Right kidney (tissue), 1 donor: ENCODE measurements at regions not wholly inside any gene's neighbourhood (a gene's known extent, or its start where the extent isn't known, plus 50 kb on each side); places are given as distances from the start of the nearest gene placed in this dataset.

Experiments
- DNase-seq: peaks from one replicate; pipeline ENCODE4 v3.0.0-alpha.2; 2016

DNA sequence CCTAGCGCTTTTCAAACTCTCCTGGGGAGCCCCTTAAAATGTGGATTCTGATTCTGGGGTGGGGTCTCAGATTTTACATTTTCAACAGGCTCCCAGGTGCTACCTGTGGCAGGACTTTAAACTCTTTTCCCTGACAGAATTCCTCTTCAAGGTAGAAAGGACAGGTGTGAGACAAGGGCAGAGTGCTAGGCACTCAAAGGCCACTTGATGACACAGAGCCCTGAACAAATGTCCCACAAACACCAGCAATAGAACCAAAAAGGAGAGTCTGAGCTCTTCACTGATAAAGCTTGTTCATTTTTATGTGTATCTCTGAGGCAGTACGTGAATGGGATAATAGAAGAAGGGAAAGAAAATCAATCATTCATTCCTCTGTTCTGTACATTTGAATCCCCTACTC, 77.7 kb upstream of the PELI1 start:
- no peak for DNase-seq

DNA sequence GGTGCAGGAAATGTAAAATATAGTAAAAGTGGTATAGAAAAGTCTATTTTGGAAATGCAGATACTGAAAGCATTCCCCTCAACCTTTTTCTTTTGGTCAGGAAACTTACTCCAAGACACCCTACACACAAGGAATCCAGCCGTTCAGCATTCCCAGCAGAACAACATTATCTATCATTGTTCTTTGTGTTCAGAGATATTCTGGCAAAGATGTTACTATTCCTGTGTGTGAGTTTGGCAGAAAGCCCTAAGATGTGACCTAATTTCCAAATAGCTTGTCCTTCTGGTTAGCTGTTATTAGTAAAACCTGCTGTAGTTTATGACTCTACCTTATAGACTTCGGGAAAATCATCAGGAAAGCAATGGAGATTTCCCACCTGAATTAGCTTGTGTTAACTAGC, 78.1 kb upstream of the PELI1 start:
- DNase-seq = no peak

DNA sequence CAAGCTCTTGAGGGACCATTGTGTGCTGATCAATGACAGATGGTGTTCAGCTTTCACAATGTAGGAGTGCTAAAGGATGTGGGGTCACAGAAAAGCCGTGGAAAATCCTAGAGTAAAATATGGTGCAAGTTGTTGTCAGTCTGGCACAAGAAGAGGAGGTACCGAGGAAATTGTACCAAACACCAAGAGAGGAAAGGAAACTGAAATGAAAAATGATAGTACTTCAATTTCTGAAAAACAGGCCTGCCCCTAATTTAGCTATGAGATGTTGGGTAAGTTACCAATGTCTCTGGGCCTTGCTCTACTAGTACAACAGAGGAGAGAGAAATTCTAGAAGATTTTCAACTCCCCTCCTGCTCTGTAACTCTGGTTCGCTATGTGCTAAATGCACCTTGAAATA, 78.8 kb upstream of the PELI1 start:
- no peak for DNase-seq

DNA sequence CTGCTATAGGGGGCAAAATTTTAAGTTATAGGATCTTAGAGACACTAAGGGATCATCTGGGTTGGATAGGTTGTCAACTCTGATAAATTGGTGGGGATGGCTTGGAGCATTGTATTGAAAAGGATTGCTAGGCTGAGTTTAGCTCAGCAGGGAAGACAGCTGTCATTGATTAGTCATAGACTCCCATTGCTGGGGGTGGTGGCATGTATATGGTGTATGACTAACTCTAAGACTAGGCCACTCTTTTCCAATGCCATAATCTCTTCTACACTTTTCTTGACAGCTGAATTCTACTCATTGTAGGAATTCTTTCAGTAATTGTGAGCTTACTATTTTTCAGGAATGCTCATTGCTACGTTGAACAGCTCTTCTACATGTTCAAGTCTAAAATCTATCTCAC, 81.3 kb upstream of the PELI1 start:
- no peak for DNase-seq

DNA sequence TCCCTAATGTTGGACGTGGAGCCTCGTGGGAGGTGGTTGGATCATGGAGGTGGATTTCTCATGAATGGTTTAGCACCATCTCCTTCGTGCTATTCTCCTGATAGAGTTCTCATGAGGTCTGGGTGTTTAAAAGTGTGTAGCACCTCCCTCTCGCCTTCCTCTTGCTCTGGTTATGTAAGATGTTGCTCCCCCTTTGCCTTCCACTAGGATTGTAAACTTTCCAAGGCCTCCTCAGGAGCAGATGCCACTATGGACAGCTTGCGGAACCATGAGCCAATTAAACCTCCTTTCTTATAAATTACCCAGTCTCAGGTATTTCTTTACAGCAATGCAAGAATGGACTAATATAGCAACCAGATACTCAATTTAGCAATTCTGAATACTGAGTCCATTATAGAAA, 82.4 kb upstream of the PELI1 start:
- no peak for DNase-seq

DNA sequence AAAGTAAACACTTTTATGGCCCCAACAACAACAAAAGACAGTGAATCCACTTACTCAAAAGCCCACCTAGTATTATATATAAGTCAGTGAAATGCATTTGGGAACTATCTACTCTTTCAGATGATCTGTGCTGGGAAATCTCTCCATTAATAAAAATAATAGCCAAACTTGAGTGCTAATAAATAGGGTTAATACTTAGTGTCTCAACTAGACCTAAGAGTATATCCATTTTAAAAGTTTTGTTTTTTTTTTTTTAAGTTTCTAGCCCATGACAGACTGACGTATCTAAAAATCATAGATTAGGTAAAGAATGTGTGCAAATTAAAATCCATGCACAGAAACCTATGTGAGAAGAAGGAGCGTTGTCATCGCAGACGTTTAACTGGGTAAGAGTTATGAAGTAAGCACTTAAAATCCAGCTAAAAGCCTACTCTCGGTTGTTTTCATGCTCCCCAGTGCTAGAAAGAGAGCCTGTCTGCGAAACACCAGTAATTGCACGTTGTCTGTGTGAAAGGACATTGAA, 83.4 kb upstream of the PELI1 start:
- DNase-seq = no peak

DNA sequence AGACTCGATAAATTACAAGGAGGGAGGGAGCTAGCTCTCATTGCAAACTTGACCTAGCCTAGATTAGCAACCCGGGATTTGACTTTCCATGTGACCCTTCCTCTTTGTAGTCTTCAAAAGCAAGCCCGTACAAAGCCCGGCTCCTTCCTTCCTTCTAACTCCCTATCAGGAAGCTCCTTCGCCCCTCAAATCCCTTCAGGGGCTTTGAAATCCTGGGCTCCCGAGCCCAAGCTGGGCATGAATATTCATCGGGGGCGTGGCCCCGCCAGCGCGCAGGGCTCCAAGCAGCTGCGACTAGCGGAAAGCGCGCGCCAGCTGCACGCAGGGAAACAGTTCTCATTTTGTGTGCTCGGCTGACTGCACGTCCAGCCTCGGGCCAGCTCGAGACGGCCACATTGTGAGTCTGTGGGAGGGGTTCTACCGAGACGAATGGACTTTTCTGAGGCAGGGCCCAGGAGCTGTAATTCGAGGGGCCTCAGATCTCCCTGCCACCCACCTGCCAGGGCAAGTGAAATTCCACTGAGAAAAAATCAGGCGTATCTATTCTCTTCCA, 84.0 kb upstream of the PELI1 start:
- DNase-seq = peak; percentile 85

DNA sequence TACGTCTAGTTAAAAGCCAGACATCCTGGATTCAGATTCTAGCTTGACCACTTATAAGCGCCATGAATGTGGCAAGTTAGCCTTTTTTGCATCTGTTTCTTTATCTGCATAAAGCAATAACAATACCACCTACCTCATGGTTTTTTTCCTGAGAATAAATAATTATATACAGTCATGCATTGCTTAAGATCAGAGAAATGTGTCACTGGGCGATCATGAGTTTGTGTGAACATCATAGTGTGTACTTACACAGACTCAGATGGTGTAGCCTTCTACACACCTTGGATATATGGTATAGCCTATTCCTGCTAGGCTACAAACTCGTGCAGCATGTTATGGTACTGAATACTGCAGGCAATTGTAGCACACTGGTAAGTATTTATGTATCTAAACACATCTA, 84.7 kb upstream of the PELI1 start:
- DNase-seq = no peak

DNA sequence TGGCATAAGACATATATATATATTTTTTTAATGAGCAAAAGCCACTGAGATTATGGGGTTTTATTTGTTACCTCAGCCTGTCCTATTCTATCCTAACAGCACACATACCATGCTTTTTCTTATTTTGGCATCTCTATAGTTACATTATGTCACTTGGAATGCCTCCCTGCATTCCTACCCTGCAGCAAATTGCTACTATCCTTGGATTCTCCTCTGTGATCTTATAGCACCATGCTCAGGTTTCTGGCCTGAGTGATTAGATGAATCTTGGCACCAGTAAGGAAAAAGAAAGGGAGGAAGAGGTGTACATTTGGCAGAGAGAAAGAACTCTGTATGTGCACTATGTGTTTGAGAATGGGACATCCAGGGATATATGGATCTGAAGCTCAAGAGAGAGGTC, 86.3 kb upstream of the PELI1 start:
- DNase-seq = no peak

DNA sequence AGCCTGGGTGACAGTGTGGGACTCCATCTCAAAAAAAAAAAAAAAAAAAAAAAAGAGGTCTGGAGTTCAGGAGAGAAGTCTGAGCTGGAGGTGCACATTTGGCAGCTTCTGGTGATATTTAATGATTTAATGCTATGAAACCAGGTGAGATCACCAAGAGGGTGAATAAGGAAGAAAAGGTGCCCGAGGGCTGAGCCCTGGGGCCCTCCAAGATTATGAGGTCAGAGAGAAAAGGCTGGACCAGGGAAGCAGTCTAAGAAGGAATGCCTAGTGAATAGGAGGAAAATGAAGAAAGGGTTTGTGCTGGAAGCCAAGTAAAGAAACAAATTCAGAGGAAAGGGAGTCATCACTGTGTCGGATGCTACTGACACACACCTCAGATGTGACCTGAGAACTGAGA, 88.0 kb upstream of the PELI1 start:
- no peak for DNase-seq

DNA sequence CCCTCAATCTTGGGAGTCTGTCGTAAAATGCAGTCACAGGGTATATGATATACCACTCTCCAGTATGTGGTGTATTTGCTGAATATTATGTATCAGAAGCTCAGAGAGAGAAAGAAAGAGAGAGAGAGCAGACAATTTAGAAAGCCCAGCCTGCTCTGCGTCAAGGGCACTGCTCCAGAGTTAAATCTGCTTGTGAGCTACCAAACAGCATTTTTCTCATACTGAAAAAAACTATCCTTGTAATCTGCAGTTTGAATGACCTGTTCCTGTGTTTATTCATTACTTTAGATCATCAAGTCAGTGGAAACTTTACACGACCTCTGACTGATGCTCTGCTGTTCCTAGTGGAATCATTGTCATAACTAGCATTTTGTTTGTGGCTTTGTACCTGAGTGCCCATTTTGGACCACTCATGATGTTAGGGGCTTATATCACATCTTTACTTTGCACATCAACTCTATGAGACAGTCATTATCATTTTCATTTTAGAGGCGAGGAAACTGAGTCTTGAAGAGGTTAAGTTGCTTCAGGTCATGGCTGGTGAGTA, 89.2 kb upstream of the PELI1 start:
- no peak for DNase-seq

DNA sequence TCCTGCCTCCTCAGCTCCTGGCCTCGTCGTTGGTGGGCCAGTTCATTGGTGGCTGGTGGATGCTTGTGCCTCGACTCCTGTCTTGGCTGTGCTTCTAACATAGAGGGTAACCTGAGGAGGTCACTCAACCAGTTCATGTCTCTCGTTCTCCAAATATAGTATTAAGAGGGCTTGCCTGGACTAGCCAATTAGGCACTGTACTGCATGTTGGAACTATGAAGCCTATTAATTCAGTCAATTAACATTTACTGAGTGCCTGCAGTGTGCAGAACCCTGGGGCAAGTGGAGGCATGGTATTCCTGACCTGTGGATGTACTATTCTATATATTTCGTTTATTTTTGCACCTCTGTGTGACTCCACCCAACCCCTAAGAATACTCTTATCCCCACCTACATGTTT, 89.9 kb upstream of the PELI1 start:
- DNase-seq = no peak

DNA sequence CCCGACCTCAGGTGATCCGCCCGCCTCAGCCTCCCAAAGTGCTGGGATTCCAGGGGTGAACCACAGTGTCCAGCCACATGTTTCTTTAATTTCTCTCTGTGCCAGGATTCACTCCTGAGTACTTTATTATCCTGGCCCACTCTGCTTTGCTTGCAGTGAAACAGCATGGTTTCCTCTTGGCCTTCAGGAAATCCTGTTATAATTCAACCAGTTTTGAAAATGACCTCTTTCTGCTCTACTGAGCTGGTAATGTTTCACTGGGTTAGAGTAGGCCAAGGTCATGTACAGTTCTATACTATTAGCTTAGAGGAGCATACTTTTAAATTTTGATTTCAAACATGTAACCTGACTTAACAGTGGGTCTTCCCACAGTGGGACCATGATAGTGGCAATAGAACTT, 90.6 kb upstream of the PELI1 start:
- no peak for DNase-seq

DNA sequence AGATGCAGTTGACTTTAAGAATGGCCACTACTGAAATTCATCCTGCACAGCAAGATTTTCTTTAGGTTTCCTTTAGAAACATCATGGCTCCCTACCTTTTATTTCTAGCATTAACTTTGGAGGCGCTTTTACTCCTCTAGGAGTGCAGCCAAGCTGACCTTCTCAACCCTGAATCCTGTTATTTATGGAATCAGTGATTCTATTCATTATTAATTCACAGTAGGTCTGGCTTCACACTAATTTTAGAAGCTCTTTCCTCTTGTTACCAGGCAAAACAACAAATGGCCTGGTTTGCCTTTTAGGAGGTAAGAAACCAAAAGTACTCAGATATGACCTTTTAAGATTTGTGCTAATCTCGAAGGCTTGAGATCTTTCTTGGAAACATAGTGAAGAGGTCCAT, 93.0 kb upstream of the PELI1 start:
- no peak for DNase-seq

DNA sequence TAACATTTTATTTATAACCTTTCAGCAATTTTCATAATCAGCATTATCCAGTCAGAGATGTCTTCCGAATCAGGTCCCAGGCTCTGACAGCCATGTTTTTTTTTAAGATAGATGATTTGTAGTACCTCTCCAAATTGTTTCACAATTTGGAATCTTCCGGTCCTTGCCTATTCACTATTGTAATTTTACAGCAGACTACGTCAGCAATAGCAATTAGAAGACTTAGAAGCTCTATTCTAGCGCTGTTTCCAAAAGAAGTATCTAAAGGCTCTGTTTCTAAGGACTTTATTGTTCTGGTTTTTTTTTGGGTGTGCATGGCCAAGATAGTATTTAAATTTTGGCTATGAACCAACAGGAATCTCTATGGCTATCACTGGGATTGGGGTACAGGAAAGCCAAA, 94.6 kb upstream of the PELI1 start:
- DNase-seq = no peak

DNA sequence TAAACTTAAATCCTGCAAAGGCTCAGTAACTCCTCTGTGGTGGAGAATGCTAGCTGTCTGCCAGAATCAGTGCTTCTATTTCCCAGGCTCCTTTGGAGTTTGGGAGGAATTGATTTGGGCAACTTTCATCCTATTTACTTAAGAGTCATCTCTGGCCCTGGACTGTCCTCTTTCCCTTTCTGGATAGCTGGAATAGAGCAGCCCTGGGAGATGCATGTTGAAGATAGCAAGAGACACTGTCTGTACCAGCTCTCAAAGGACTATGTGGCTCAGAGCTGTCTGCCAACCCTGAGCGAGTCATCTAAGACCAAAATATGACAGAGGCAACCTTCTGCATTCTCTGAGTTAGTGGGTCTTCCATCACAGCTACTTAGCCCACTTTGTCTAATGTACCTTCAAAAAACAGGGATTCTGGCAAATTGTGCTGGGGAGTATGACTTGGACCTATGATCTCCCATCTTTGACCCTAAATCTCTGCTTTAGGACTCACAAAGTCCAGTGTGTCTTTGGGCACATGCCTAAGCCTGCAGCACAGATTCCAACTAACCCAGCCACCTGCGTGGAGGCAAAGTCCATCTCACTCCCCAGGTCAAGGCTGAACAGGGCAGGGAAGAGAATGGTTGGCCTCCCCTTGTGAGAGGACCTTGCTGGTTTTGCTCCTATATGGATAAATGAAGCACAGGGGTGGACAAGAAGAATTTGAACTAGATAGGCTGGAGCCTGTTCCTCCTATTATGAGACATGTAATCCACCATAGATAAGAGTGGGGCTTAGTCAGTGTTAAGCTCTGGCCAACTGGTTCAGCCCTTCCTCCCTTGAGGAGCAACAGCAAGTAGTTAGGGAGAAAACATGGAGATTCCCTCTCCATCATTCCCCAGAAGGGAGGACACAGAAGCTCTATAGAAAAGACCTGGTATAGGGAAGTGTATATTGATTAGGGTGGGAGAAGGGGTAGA, 99.1 kb upstream of the PELI1 start:
- DNase-seq = no peak

DNA sequence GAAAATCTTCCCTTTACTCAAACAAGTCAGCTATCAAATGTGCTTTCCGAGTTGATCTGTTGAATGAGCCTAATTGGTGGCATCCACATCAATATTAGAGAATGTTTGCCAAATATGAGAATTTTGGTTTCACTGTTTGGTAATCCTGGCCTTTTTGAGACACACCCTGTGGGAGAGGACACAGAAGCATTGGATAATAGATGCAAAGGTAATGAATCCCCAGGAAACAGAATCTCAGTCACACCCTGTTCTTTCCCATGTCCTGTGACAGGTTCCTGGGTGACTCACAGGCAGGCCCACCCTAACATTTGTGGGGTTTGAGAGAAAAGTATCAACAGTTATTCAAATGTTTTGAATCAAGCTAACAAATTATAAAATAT, 99.8 kb upstream of the PELI1 start:
- no peak for DNase-seq

DNA sequence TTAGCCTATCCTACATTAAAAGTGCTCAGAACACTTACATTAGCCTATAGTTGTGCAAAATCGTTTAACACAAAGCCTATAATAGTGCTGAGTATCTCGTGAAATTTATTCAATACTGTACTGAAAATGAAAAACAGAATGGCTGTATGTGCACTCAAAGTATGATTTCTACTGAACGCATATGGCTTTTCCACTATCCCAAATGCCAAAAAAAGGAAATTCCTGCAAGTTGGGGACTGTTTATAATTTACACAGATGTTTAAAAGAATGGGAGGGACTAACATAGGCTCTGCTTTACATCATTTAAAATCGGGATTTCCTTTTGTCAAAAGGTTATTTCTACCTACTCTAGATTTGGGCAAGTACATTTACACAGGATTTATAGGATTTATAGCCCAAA, 101.4 kb upstream of the PELI1 start:
- no peak for DNase-seq

DNA sequence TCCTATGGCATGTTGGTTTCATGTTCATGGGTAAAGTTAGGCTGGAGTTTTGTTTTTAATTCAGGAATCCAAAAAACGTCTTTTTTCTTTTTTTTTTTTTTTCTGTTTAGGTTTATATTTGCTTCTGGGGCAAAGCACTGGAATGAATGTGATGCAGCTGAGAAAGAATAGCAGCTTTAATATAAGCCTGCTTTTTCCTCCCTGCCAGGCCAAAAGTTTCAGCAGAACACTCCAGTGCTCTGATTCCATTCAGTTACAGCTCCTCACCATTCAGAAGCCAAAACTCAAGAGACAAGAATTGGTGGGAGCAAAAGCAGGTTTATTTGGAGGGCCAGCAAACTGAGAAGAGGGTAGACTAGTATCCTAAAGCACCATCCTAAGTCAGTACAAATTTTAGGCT, 102.7 kb upstream of the PELI1 start:
- DNase-seq = no peak

DNA sequence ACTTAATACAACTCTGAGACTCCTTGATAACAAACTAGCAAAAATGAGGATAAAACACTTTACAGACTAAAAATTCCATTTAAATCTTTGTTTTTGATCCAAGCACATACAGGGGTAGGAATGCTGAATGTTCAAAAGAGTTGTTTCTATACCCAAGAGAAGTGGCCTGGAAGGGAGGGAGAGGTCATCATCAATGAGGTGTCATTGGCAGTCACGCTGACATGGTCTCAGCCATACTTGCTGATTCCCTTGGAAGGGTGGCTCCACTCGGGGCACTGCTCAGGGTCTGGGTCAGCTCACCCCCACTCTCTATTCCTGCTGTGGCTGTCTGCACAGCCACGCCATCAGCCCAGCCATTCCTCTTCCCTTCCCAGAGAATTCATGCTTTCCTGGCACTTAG, 105.2 kb upstream of the PELI1 start:
- DNase-seq = no peak

DNA sequence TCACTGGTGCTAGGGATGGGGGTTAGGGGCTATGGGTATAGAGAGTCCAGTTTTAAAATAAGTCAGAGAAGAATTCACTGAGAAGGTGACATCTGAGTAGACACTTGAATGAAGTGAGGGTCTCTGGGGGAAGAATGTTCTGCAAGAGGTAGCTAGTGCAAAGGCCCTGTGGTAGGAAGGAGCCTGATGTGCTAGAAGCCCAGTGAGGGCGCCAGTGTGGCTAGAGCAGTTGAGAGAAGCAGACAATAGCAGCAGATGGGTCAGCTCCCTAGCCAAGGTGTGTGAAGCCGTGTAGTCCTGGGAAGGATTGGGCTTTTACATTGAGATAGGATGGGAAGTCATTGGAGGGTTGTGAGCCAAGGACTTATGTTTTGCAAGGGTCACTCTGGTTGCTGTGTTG, 105.8 kb upstream of the PELI1 start:
- no peak for DNase-seq

DNA sequence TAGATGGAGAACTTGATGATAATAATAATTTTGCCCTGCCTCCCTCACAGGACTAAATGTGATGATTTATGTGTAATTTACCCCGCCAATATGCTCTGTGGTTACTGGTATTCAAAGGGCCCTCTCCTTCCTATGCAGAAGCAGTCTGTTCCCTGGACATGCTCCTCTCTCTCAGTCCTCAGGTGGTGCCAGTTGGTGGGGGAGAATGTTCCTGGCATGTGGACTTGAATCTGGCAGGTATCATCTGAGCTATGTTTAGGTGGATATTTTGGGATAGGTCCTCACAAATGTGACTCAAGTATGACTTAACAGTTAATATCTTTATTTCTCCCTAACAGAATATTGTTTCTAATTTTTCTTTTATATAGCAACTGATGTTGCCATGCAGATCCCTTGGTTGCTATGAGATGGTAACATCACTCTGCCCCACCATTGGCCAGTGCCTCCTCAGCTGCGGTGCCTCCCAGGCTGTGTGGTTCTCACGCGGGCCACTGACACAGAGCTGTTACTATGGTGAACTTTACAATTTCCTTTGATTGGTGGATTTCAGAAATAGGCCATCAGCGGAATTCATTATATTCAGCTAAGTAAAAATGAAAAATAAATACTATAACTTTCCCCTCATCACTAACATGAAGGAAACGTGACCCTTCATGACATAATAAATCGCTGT, 106.7 kb upstream of the PELI1 start:
- no peak for DNase-seq
